Naive thymus-derived CD4-positive, alpha-beta T cell (primary cell): ENCODE measurements at regions not wholly inside any gene's neighbourhood (a gene's known extent, or its start where the extent isn't known, plus 50 kb on each side); places are given as distances from the start of the nearest gene placed in this dataset.

ENCODE experiments used
- ATAC-seq: fragments of 150-1000 bp; cut with Tn5 transposase; 2 replicates; pipeline ENCODE4 v1.10.0; 2021; ENCODE audit warnings: mild to moderate bottlenecking, moderate library complexity
- CTCF ChIA-PET: fragments of 350-600 bp; sonication (Branson Sonifier 250); formaldehyde crosslinking; loops from one replicate; lab custom pipeline; 2021; ENCODE audit warnings: antibody characterized with exemption; lab: Charles Lee
- POLR2A ChIA-PET: fragments of 350-600 bp; sonication (Branson Sonifier 250); formaldehyde crosslinking; loops from one replicate; lab custom pipeline; 2021; ENCODE audit warnings: antibody characterized with exemption, inconsistent platforms; lab: Charles Lee
- DNase-seq, 9 donors: peaks; one replicate each; pipeline versions ENCODE4 v3.0.0 to v3.0.0-alpha.2; 2020 to 2022; ENCODE audit warnings: mixed read lengths in 1 of 9
- H3K27ac ChIP-seq: one replicate; pipeline ENCODE4 v1.7.0; 2013; ENCODE audit warnings: mild to moderate bottlenecking, low read depth, low read length, moderate library complexity
- H3K27me3 ChIP-seq, 2 donors: one replicate each; pipeline ENCODE4 v1.7.0; 2013; ENCODE audit warnings: low read length in 2 of 2, mild to moderate bottlenecking in 2 of 2, moderate library complexity in 2 of 2; ENCODE audit not compliant: control insufficient read depth in 2 of 2, insufficient read depth in 2 of 2
- H3K36me3 ChIP-seq, 3 experiments: 1 replicate in 2 of 3; 2 replicates in 1 of 3; pipeline ENCODE4 v1.7.0; 2013; ENCODE audit warnings: low read length in 3 of 3, mild to moderate bottlenecking in 3 of 3, moderate library complexity in 1 of 3; ENCODE audit not compliant: insufficient read depth in 3 of 3, control insufficient read depth in 2 of 3
- H3K4me1 ChIP-seq, 2 donors: one replicate each; pipeline ENCODE4 v1.7.0; 2013; ENCODE audit warnings: low read length in 2 of 2, mild to moderate bottlenecking in 2 of 2, moderate library complexity in 1 of 2; ENCODE audit not compliant: control insufficient read depth in 2 of 2, insufficient read depth in 2 of 2
- H3K4me3 ChIP-seq: 2 replicates; pipeline ENCODE4 v1.7.0; 2013; ENCODE audit warnings: mild to moderate bottlenecking, low read length
- H3K9me3 ChIP-seq, 3 experiments: 1 replicate in 2 of 3; 2 replicates in 1 of 3; pipeline ENCODE4 v1.7.0; 2013; ENCODE audit warnings: low read length in 3 of 3; ENCODE audit not compliant: control insufficient read depth in 2 of 3
- H3K27ac Mint-ChIP-seq, 9 donors: one replicate each; pipeline ENCODE4 v1.8.0; 2020 to 2022; ENCODE audit warnings: mixed read lengths in 9 of 9, mild to moderate bottlenecking in 8 of 9, moderate library complexity in 5 of 9, inconsistent platforms in 2 of 9
- H3K27me3 Mint-ChIP-seq, 5 donors: one replicate each; pipeline ENCODE4 v1.8.0; 2021 to 2022; ENCODE audit warnings: mixed read lengths in 5 of 5, mild to moderate bottlenecking in 1 of 5
- H3K36me3 Mint-ChIP-seq, 5 donors: one replicate each; pipeline ENCODE4 v1.8.0; 2020 to 2022; ENCODE audit warnings: mixed read lengths in 5 of 5, mild to moderate bottlenecking in 3 of 5, inconsistent platforms in 1 of 5
- H3K4me1 Mint-ChIP-seq, 7 donors: one replicate each; pipeline ENCODE4 v1.8.0; 2020 to 2022; ENCODE audit warnings: mixed read lengths in 7 of 7, mild to moderate bottlenecking in 3 of 7, inconsistent platforms in 1 of 7
- H3K4me3 Mint-ChIP-seq, 10 donors: one replicate each; pipeline ENCODE4 v1.8.0; 2020 to 2022; ENCODE audit warnings: mild to moderate bottlenecking in 10 of 10, mixed read lengths in 10 of 10, moderate library complexity in 6 of 10, inconsistent platforms in 2 of 10
- H3K9me3 Mint-ChIP-seq, 11 donors: one replicate each; pipeline ENCODE4 v1.8.0; 2020 to 2022; ENCODE audit warnings: mixed read lengths in 11 of 11, mild to moderate bottlenecking in 4 of 11, inconsistent platforms in 1 of 11, moderate library complexity in 1 of 11
- intact Hi-C, 2 donors: fragments of 100-400 bp; cut with micrococcal nuclease; formaldehyde crosslinking; loops; one replicate each; pipeline ENCODE4 v1.15.1; 2023

DNA sequence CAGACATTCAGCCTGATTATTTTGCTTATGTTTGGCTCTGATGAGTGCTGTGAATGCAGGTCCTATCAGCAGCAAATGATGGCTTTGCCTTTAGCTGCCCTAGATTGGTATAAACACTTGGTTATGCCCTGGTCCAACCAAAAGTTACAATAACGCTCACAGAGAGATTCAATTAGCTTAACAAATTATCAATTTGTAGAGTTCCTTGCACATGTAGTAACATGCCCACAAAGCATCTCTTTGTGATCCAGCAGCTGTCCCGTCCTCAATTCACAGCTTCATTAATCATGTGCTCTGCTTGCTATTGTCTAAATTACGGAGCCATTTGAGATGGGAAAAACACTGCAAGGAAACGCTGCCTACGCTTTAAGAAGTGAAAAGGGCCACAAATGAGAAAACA is 457.9 kb downstream of the HDGFL1 start:
- Mint-ChIP-seq H3K27me3 (no peaks in the 10 kb centered on the region), H3K4me3 (no peak overlapping the region)
- no peaks in the 10 kb centered on the region for H3K36me3 ChIP-seq

DNA sequence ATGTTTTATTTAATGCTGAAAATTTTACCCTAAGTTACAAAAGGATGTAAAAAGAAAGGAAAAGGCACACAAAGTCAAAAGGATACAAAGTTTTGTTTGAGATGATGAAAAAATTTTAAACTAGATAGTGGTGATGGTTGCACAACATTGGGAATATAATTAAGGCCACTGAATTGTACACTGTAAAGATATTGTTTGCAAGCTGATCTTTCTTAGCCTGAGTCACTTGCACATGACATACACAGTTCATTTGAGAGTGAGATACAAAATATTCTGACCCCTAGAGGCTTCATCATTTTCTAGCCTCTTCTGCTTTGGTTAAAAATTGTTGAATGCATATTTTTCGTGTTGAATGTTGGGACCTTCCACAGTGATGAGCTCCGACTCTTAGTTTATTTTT is 462.6 kb downstream of the HDGFL1 start:
- Mint-ChIP-seq H3K4me1 (no peaks in the 10 kb centered on the region), H3K9me3 (peaks cover 0 to 4% (median 0%) of the 10 kb centered on the region in 11 donors), H3K27ac (no peak overlapping the region), H3K36me3 (no peaks in the 10 kb centered on the region), H3K27me3 (no peaks in the 10 kb centered on the region), H3K4me3 (no peak overlapping the region)
- intact Hi-C loops, result no loop called here
- Histone ChIP-seq H3K4me3 (no peak overlapping the region), H3K9me3 (no peaks in the 10 kb centered on the region), H3K36me3 (no peaks in the 10 kb centered on the region), H3K27ac (no peak overlapping the region), H3K27me3 (no peaks in the 10 kb centered on the region), H3K4me1 (no peaks in the 10 kb centered on the region)
- CTCF ChIA-PET, result no interaction called here
- DNase-seq, result no peak
- ATAC-seq, result no peak
- POLR2A ChIA-PET, result no interaction called here

More for the DNA sequence above, 457.9 kb downstream of the HDGFL1 start:
- ChIA-PET POLR2A (no interaction called here), CTCF (interaction anchor here (0.6 kb wide), 1 partner anchor 132 kb away, joined by 3 read pairs; no protein-coding TSS in a partner anchor)
- no peak for DNase-seq
- no peak overlapping the region for H3K4me3 ChIP-seq
- H3K4me1 ChIP-seq, result no peaks in the 10 kb centered on the region
- no peaks in the 10 kb centered on the region for H3K4me1 Mint-ChIP-seq
- H3K27ac Mint-ChIP-seq, result no peak overlapping the region
- intact Hi-C loops, result no loop called here
- H3K27ac ChIP-seq, result no peak overlapping the region
- H3K9me3 ChIP-seq, result no peaks in the 10 kb centered on the region
- no peaks in the 10 kb centered on the region for H3K36me3 Mint-ChIP-seq
- peaks cover 0 to 7% (median 0%) of the 10 kb centered on the region in 11 donors for H3K9me3 Mint-ChIP-seq
- no peaks in the 10 kb centered on the region for H3K27me3 ChIP-seq
- no peak for ATAC-seq

DNA sequence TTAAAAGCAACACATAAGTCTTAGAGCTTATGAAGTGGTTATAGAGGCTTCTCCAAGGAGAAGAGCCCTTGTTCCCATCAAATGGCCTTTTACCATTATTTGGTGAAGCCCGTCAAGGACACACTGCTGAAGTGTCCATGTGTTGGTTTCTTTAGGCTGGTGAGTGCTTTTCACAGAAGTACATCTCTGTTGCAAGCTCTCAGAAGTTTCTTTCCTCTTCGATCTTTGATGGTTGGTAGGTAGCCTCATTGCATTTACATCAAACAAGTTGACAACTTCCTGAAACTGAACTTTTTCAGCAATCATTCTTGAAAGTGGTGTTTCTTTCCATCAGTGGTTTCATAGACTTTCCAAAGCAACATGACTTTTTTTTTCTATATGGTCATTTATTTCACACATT is 465.6 kb downstream of the HDGFL1 start:
- no peaks in the 10 kb centered on the region for H3K36me3 Mint-ChIP-seq
- H3K27me3 ChIP-seq, result no peaks in the 10 kb centered on the region
- no peaks in the 10 kb centered on the region for H3K4me1 Mint-ChIP-seq
- peaks cover 0 to 3% (median 0%) of the 10 kb centered on the region in 11 donors for H3K9me3 Mint-ChIP-seq
- no peaks in the 10 kb centered on the region for H3K9me3 ChIP-seq
- no peak overlapping the region for H3K4me3 ChIP-seq
- ChIA-PET CTCF (no interaction called here), POLR2A (no interaction called here)
- H3K27ac Mint-ChIP-seq, result no peak overlapping the region
- intact Hi-C loops, result no loop called here
- no peaks in the 10 kb centered on the region for H3K27me3 Mint-ChIP-seq
- DNase-seq (peak in 1 of 9 donors; percentile 1), ATAC-seq (no peak)
- no peaks in the 10 kb centered on the region for H3K4me1 ChIP-seq
- H3K36me3 ChIP-seq, result no peaks in the 10 kb centered on the region
- H3K4me3 Mint-ChIP-seq, result no peak overlapping the region
- H3K27ac ChIP-seq, result no peak overlapping the region

DNA sequence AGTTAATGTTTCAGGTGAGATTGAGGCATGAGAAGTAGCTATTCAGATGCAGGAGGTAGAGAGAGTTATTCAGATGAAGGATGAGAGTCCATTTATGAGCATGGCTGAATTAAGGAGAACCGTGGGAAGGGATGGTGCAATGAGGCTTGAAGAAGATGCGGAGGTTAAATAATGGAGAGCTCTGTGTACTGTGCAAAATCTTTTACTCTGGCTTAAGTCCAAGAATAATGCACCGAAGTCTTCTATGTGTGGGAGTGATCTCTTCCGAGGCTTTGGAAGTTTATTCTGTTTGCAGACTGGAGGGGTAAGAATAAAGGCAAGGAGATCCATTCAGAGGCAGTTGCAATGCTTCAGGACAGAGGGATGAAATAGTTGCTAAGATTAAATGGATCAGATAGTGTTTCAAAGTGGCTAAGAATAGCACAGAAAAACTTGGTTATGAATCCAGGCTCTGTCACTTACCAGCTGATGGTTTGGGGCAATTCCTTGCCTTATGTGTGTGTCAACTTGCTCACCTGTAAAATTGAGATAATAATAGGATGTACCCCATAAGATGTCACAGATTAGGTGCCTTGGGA is 467.1 kb downstream of the HDGFL1 start:
- Mint-ChIP-seq H3K36me3 (no peaks in the 10 kb centered on the region), H3K27ac (no peak overlapping the region), H3K4me3 (no peak overlapping the region), H3K27me3 (no peaks in the 10 kb centered on the region), H3K4me1 (no peaks in the 10 kb centered on the region), H3K9me3 (peaks cover 0 to 1% (median 0%) of the 10 kb centered on the region in 11 donors)
- POLR2A ChIA-PET, result no interaction called here
- DNase-seq (no peak), ATAC-seq (no peak)
- intact Hi-C loops, result no loop called here
- no peak overlapping the region for H3K4me3 ChIP-seq
- H3K27ac ChIP-seq, result no peak overlapping the region
- H3K36me3 ChIP-seq, result no peaks in the 10 kb centered on the region
- CTCF ChIA-PET, result no interaction called here
- no peaks in the 10 kb centered on the region for H3K4me1 ChIP-seq
- no peaks in the 10 kb centered on the region for H3K27me3 ChIP-seq
- H3K9me3 ChIP-seq, result no peaks in the 10 kb centered on the region

DNA sequence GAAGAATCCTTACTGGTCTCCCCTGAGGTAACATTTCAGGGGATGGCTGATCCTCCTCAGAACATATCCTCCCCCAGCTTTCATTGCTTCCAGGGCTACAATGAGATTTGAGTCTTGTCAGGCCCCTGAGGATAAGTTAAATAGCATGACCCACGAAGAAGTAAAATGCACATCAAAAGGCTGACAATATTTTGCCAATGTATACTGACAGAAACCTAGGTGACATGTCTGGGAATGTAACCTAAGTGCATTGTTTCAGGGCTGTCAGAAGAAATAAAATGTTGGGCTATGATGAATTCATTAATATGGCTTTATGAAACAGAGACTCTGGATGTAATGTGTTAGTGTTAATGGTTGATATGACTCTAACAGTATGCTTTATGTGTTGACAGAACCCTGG is 471.5 kb downstream of the HDGFL1 start:
- CTCF ChIA-PET, result no interaction called here
- POLR2A ChIA-PET, result no interaction called here
- Histone ChIP-seq H3K4me1 (no peaks in the 10 kb centered on the region), H3K4me3 (no peak overlapping the region), H3K9me3 (no peaks in the 10 kb centered on the region), H3K27me3 (no peaks in the 10 kb centered on the region), H3K27ac (no peak overlapping the region), H3K36me3 (no peaks in the 10 kb centered on the region)
- no peaks in the 10 kb centered on the region for H3K4me1 Mint-ChIP-seq
- intact Hi-C loops, result no loop called here
- H3K4me3 Mint-ChIP-seq, result no peak overlapping the region
- peaks cover 0 to 4% (median 0%) of the 10 kb centered on the region in 11 donors for H3K9me3 Mint-ChIP-seq
- DNase-seq, result no peak
- no peaks in the 10 kb centered on the region for H3K36me3 Mint-ChIP-seq
- ATAC-seq, result no peak
- H3K27ac Mint-ChIP-seq, result no peak overlapping the region
- no peaks in the 10 kb centered on the region for H3K27me3 Mint-ChIP-seq

DNA sequence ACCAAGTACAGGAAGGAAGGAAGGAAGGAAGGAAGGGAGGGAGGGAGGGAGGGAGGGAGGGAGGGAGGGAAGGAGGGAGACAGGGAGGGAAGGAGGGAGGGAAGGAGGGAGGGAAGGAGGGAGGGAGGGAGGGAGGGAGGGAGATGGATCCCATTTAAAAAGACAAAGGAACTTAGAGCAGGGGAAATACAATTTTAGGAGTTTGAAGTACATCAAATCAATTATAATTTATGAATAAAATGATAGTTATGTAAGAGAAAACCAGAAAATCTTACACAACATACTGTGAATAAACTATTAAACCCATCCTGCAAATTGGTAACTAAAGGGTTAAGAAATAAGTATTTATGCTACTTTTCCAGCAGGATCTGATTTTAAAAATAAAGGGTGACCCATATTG is 475.9 kb downstream of the HDGFL1 start:
- H3K4me1 Mint-ChIP-seq, result no peaks in the 10 kb centered on the region
- ATAC-seq (no peak), DNase-seq (no peak)
- no peaks in the 10 kb centered on the region for H3K9me3 ChIP-seq
- H3K36me3 Mint-ChIP-seq, result no peaks in the 10 kb centered on the region
- H3K4me1 ChIP-seq, result no peaks in the 10 kb centered on the region
- no peak overlapping the region for H3K27ac Mint-ChIP-seq
- H3K9me3 Mint-ChIP-seq, result peaks cover 0 to 9% (median 0%) of the 10 kb centered on the region in 11 donors
- intact Hi-C loops, result no loop called here
- no peak overlapping the region for H3K27ac ChIP-seq
- CTCF ChIA-PET, result no interaction called here
- no peaks in the 10 kb centered on the region for H3K27me3 Mint-ChIP-seq
- no peaks in the 10 kb centered on the region for H3K27me3 ChIP-seq
- no peak overlapping the region for H3K4me3 ChIP-seq
- no peaks in the 10 kb centered on the region for H3K36me3 ChIP-seq
- no peak overlapping the region for H3K4me3 Mint-ChIP-seq
- POLR2A ChIA-PET, result no interaction called here

DNA sequence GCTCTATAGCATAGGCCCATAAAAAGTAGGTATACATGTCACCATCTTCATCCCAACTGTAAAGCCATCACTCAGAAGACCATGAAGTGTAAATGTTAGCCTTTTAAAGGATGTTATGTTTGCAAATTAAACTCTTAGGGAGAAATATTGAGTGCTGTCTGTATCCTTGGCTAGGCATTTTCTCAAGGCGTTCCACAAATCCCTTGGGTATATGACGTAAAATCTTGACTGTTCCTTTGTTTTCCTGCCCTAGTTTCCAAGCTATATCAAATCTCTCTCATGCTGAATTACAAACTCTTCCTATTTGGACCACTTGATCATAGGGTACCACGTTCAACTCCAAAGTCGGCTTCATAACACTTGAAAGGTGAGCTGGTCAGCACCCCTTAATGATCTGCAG is 486.2 kb downstream of the HDGFL1 start:
- H3K9me3 Mint-ChIP-seq, result peaks cover 0 to 19% (median 5%) of the 10 kb centered on the region in 11 donors
- H3K4me1 ChIP-seq, result no peaks in the 10 kb centered on the region
- H3K36me3 Mint-ChIP-seq, result no peaks in the 10 kb centered on the region
- intact Hi-C loops, result no loop called here
- ChIA-PET POLR2A (no interaction called here), CTCF (no interaction called here)
- H3K27ac ChIP-seq, result no peak overlapping the region
- H3K4me1 Mint-ChIP-seq, result no peaks in the 10 kb centered on the region
- H3K36me3 ChIP-seq, result no peaks in the 10 kb centered on the region
- H3K4me3 ChIP-seq, result no peak overlapping the region
- H3K9me3 ChIP-seq, result no peaks in the 10 kb centered on the region
- H3K27me3 Mint-ChIP-seq, result no peaks in the 10 kb centered on the region
- DNase-seq (no peak), ATAC-seq (no peak)
- no peaks in the 10 kb centered on the region for H3K27me3 ChIP-seq
- no peak overlapping the region for H3K4me3 Mint-ChIP-seq
- H3K27ac Mint-ChIP-seq, result no peak overlapping the region
